ENCODE measurements at regions not wholly inside any gene's neighbourhood (a gene's known extent, or its start where the extent isn't known, plus 50 kb on each side); places are given as distances from the start of the nearest gene placed in this dataset.

DNA sequence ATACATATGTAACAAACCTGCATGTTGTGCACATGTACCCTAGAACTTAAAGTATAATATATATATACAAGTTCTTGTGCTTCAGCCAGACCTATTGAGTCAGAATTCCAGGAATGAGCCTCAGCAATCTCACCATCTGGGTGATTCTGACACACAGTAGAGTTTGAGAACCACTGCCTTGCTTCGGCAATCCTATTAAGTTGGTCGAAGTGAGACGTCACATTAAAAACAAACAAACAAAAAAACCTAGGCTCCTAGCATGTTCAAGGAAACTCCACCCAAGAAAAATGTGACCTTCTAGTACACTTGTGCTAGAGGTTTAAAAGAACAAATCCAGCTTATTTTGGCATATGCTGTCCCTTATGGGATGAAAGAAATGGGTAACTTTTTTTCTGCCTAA, 115.8 kb downstream of the SINHCAF start:
- Mint-ChIP-seq H3K36me3 (ENCODE audit: low read depth) (no peaks in the 10 kb centered on the region), H3K9me3 (no peaks in the 10 kb centered on the region), H3K4me3 (no peak overlapping the region), H3K4me1 (peaks cover under 1% of the 10 kb centered on the region), H3K27ac (ENCODE audit: unreplicated experiment) (no peak overlapping the region), H3K27me3 (ENCODE audit: low read depth) (no peaks in the 10 kb centered on the region)
- TF ChIP-seq, protein P1, sequence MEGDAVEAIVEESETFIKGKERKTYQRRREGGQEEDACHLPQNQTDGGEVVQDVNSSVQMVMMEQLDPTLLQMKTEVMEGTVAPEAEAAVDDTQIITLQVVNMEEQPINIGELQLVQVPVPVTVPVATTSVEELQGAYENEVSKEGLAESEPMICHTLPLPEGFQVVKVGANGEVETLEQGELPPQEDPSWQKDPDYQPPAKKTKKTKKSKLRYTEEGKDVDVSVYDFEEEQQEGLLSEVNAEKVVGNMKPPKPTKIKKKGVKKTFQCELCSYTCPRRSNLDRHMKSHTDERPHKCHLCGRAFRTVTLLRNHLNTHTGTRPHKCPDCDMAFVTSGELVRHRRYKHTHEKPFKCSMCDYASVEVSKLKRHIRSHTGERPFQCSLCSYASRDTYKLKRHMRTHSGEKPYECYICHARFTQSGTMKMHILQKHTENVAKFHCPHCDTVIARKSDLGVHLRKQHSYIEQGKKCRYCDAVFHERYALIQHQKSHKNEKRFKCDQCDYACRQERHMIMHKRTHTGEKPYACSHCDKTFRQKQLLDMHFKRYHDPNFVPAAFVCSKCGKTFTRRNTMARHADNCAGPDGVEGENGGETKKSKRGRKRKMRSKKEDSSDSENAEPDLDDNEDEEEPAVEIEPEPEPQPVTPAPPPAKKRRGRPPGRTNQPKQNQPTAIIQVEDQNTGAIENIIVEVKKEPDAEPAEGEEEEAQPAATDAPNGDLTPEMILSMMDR (conservative IDR thresholded peaks at IDR 0.05) = no peak
- no peak for DNase-seq (ENCODE audit: low read depth, low spot score)

DNA sequence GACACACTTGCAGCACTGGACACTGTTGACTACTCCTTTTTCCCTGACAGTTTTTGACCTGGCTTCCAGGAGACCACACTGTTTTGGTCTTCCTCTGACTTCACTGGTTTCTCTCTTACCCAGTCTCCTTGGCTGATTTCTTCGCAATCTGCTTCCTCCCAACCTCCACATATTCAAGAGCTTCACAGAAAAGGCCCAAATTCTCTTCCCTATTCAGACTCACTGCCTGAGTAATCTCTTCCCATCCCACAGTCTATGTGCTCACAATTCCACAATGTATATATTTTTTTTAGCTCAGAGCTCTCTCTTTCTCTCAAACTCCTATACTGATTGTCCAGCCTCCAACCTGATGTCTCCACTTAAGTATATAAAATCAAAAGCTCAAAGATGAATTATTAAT, 115.4 kb downstream of the SINHCAF start:
- no peaks in the 10 kb centered on the region for H3K36me3 Mint-ChIP-seq (ENCODE audit: low read depth)
- no peaks in the 10 kb centered on the region for H3K9me3 Mint-ChIP-seq
- H3K27me3 Mint-ChIP-seq (ENCODE audit: low read depth) = no peaks in the 10 kb centered on the region
- H3K4me1 Mint-ChIP-seq = no peaks in the 10 kb centered on the region
- H3K27ac Mint-ChIP-seq (ENCODE audit: unreplicated experiment) = no peak overlapping the region
- DNase-seq (ENCODE audit: low read depth, low spot score) = no peak
- no peak overlapping the region for H3K4me3 Mint-ChIP-seq
- TF ChIP-seq, protein P1 (conservative IDR thresholded peaks at IDR 0.05) = no peak

DNA sequence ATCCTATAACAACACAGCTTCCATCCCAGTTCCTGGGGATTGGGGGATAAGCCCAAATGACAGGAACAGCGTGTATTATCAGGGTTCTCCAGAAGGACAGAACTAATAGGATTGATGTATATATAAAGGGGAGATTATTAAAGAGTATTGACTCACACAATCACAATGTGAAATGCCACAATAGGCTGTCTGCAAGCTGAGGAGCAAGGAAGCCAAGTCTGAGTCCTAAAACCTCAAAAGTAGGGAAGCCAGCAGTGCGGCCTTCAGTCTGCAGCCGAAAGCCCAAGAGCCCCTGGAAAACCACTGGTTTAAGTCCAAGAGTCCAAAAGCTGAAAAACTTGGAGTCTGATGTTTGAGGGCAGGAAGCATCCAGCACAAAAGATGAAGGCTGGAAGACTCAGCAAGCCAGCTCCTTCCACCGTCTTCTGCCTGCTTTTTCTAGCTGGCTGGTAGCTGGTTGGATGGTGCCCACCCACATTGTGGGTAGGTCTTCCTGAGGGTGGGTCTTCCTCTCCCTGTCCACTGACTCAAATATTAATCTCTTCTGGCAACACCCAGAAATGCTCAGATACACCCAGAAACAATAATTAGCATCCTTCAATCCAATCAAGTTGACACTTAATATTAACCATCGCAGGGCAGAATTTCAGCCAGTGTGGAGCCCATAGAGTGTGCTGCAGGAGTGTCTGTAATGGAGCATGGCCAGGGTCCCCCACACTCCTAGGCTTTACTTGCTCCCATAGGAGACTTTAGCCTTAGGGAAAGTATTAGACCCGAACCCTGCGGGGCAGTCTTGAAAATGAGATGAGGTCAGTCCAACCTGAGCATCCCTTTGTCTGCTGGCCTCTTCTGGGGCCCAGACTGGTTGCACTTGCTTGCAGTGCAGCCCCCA, 111.1 kb downstream of the SINHCAF start:
- no peak for DNase-seq (ENCODE audit: low read depth, low spot score)
- H3K4me1 Mint-ChIP-seq = peaks cover 2% of the 10 kb centered on the region
- no peaks in the 10 kb centered on the region for H3K9me3 Mint-ChIP-seq
- peaks cover 5% of the 10 kb centered on the region for H3K27me3 Mint-ChIP-seq (ENCODE audit: low read depth)
- H3K4me3 Mint-ChIP-seq = no peak overlapping the region
- no peaks in the 10 kb centered on the region for H3K36me3 Mint-ChIP-seq (ENCODE audit: low read depth)
- H3K27ac Mint-ChIP-seq (ENCODE audit: unreplicated experiment) = no peak overlapping the region
- TF ChIP-seq, protein P1 (conservative IDR thresholded peaks at IDR 0.05) = no peak

DNA sequence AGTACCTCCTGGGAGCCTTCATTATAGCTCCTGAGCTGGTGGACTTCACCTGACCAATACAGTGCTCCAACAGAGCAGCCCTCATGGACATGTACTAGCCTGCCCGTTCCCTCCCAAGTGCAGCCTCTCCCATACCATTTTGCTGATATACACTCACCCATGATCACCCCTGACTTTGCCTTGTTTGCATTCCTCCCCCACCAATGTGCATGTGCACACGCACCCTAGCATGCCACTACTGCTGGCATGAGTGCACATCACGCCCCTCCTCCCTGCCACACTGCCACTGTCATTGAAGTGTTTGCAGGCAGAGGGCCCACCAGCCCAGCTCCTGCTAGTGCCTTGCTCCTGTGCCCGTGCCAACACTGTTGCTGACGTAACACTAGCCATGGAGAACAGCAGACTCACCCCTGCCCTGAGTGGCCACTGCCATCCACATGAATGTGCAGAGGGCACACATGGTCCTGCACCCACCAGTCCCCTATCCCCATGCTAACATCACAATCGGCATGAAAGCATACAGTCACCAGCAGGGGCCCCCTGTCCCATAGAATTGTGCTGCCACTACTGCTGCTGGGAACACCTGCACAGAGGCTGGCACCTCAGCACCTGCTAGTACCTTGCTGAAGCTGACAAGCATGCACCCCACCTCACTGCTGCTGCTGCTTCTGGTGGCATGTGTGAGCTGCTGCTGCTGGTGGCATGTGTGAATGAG, 110.3 kb downstream of the SINHCAF start:
- TF ChIP-seq, protein P1 (conservative IDR thresholded peaks at IDR 0.05) = no peak
- Mint-ChIP-seq H3K27ac (ENCODE audit: unreplicated experiment) (no peak overlapping the region), H3K36me3 (ENCODE audit: low read depth) (no peaks in the 10 kb centered on the region), H3K4me3 (no peak overlapping the region), H3K27me3 (ENCODE audit: low read depth) (peaks cover 5% of the 10 kb centered on the region), H3K9me3 (no peaks in the 10 kb centered on the region), H3K4me1 (peaks cover 4% of the 10 kb centered on the region)
- no peak for DNase-seq (ENCODE audit: low read depth, low spot score)

DNA sequence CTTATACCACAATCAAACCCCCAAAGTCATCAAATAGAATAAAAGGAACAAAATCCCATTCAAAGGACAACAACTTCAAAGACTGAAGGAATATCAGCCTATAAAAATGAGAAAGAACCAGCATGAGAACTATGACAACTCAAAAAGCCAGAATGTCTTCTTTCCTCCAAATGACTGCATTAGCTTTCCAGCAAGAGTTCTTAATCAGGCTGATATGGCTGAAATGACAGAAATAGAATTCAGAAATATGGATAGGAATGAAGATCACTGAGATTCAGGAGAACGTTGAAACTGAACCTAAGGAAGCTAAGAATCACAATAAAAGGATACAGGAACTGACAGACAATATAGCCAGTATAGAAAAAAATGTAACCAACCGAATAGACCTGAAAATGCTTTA, 109.5 kb downstream of the SINHCAF start:
- peaks cover 5% of the 10 kb centered on the region for H3K27me3 Mint-ChIP-seq (ENCODE audit: low read depth)
- DNase-seq (ENCODE audit: low read depth, low spot score) = no peak
- H3K9me3 Mint-ChIP-seq = peaks cover 3% of the 10 kb centered on the region
- H3K27ac Mint-ChIP-seq (ENCODE audit: unreplicated experiment) = no peak overlapping the region
- TF ChIP-seq, protein P1 (conservative IDR thresholded peaks at IDR 0.05) = no peak
- peaks cover 12% of the 10 kb centered on the region for H3K4me1 Mint-ChIP-seq
- no peak overlapping the region for H3K4me3 Mint-ChIP-seq
- no peaks in the 10 kb centered on the region for H3K36me3 Mint-ChIP-seq (ENCODE audit: low read depth)
